Hepatocyte (in vitro differentiated cells): ENCODE measurements at regions not wholly inside any gene's neighbourhood (a gene's known extent, or its start where the extent isn't known, plus 50 kb on each side); places are given as distances from the start of the nearest gene placed in this dataset.

Experiments used
- DNase-seq: peaks from one replicate; pipeline ENCODE4 v3.0.0-alpha.2; 2016; ENCODE audit warnings: low spot score
- H2AFZ ChIP-seq: fragments of 200-600 bp; sonication (generic); 2 replicates; pipeline ENCODE4 v1.6.0; 2016; ENCODE audit warnings: antibody characterized with exemption, mild to moderate bottlenecking
- H3K27ac ChIP-seq: fragments of 200-600 bp; sonication (generic); 2 replicates; pipeline ENCODE4 v1.5.1; 2016; ENCODE audit warnings: mild to moderate bottlenecking
- H3K27me3 ChIP-seq: fragments of 200-600 bp; sonication (generic); 2 replicates; pipeline ENCODE4 v1.6.1; 2016
- H3K36me3 ChIP-seq: fragments of 200-600 bp; sonication (generic); replicated peaks from 2 replicates; pipeline ENCODE4 v1.5.1; 2016; ENCODE audit warnings: low read depth; ENCODE audit not compliant: insufficient read depth
- H3K4me1 ChIP-seq: fragments of 200-600 bp; sonication (generic); 2 replicates; pipeline ENCODE4 v1.5.1; 2016; ENCODE audit warnings: mild to moderate bottlenecking, moderate library complexity; ENCODE audit not compliant: insufficient read depth
- H3K4me2 ChIP-seq: fragments of 200-600 bp; sonication (generic); 2 replicates; pipeline ENCODE4 v1.6.0; 2016
- H3K4me3 ChIP-seq: fragments of 200-600 bp; sonication (generic); 2 replicates; pipeline ENCODE4 v1.5.1; 2016; ENCODE audit warnings: mild to moderate bottlenecking
- H3K79me2 ChIP-seq: fragments of 200-600 bp; sonication (generic); 2 replicates; pipeline ENCODE4 v1.6.0; 2017; ENCODE audit warnings: mild to moderate bottlenecking
- H3K9me2 ChIP-seq: fragments of 200-600 bp; sonication (generic); replicated peaks from 2 replicates; pipeline ENCODE4 v1.6.0; 2017; ENCODE audit warnings: mild to moderate bottlenecking; ENCODE audit not compliant: insufficient read depth
- H3K9me3 ChIP-seq: fragments of 200-600 bp; sonication (generic); 2 replicates; pipeline ENCODE4 v1.5.1; 2016; ENCODE audit warnings: low read depth, mild to moderate bottlenecking
- H4K20me1 ChIP-seq: fragments of 200-600 bp; sonication (generic); 2 replicates; pipeline ENCODE4 v1.6.0; 2016; ENCODE audit warnings: mild to moderate bottlenecking; ENCODE audit not compliant: insufficient read depth, poor library complexity, severe bottlenecking
- EZH2 ChIP-seq: fragments of 200-600 bp; sonication (generic); IDR thresholded peaks from 2 replicates; pipeline ENCODE4 v1.6.1; 2016; ENCODE audit warnings: antibody characterized with exemption, mild to moderate bottlenecking, borderline replicate concordance
- EZH2phosphoT487 ChIP-seq: fragments of 200-600 bp; sonication (generic); IDR thresholded peaks from one replicate; pipeline ENCODE4 v1.6.1; 2018; ENCODE audit warnings: antibody characterized with exemption, mild to moderate bottlenecking, low read depth, moderate library complexity; ENCODE audit not compliant: unreplicated experiment, severe bottlenecking
- WGBS: methylation state at CpG from one replicate; pipeline ENCODE4 v1.1.6; 2016; ENCODE audit warnings: low lambda C conversion rate; ENCODE audit errors: missing lambda C conversion rate; 5-methylcytosine and 5-hydroxymethylcytosine counted together
- TF ChIP-seq, protein P1 (sequence below): fragments of 200-600 bp; sonication (generic); IDR thresholded peaks from 2 replicates; pipeline ENCODE4 v1.5.1; 2016; ENCODE audit warnings: antibody characterized with exemption, mild to moderate bottlenecking; ENCODE audit not compliant: poor library complexity

- no peak for TF ChIP-seq EZH2phosphoT487
- TF ChIP-seq, protein P1, sequence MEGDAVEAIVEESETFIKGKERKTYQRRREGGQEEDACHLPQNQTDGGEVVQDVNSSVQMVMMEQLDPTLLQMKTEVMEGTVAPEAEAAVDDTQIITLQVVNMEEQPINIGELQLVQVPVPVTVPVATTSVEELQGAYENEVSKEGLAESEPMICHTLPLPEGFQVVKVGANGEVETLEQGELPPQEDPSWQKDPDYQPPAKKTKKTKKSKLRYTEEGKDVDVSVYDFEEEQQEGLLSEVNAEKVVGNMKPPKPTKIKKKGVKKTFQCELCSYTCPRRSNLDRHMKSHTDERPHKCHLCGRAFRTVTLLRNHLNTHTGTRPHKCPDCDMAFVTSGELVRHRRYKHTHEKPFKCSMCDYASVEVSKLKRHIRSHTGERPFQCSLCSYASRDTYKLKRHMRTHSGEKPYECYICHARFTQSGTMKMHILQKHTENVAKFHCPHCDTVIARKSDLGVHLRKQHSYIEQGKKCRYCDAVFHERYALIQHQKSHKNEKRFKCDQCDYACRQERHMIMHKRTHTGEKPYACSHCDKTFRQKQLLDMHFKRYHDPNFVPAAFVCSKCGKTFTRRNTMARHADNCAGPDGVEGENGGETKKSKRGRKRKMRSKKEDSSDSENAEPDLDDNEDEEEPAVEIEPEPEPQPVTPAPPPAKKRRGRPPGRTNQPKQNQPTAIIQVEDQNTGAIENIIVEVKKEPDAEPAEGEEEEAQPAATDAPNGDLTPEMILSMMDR: no peak
- TF ChIP-seq EZH2: no peak
- no peak for DNase-seq
- H3K9me3 ChIP-seq: no peaks in the 10 kb centered on the region
- no peaks in the 10 kb centered on the region for H4K20me1 ChIP-seq
- no peak overlapping the region for H2AFZ ChIP-seq
- no peak overlapping the region for H3K4me3 ChIP-seq
- H3K79me2 ChIP-seq: no peaks in the 10 kb centered on the region
- no peak overlapping the region for H3K4me2 ChIP-seq
- H3K9me2 ChIP-seq: no peaks in the 10 kb centered on the region
- 92% methylated on average over 3 of the region's 3 CpGs for WGBS
- H3K27me3 ChIP-seq: no peaks in the 10 kb centered on the region
- no peaks in the 10 kb centered on the region for H3K36me3 ChIP-seq
- H3K4me1 ChIP-seq: no peaks in the 10 kb centered on the region
- no peak overlapping the region for H3K27ac ChIP-seq
Measured at GRCh38 chr5:116905885-116906284, 331.3 kb upstream of the SEMA6A start.

DNA sequence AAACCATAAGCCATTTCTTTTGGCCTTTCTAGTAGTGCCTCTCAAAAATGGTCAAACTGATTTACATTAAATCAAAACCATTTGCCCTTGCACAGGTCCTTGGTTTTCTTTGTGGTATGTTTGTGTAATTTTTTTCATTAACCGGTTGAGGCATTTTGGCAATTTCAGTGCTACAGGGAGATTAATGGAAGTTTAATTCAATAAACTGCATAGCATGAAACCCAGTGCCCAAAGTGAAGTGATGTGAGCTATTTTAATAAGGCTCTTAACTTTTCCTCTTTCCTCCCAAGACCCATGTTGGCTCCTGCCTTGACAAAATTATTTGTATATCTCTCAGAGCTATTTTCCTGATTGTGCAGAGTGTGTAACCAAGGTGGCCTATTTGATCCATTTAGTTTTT is 326.2 kb upstream of the SEMA6A start:
- TF ChIP-seq EZH2 (no peak), EZH2phosphoT487 (no peak)
- TF ChIP-seq, protein P1: no peak
- H3K27me3 ChIP-seq: no peaks in the 10 kb centered on the region
- no peak for DNase-seq
- H3K9me2 ChIP-seq: no peaks in the 10 kb centered on the region
- no peaks in the 10 kb centered on the region for H4K20me1 ChIP-seq
- WGBS: 100% methylated on average over 1 of the region's 1 CpG
- H3K4me1 ChIP-seq: no peaks in the 10 kb centered on the region
- no peak overlapping the region for H2AFZ ChIP-seq
- no peak overlapping the region for H3K4me2 ChIP-seq
- no peak overlapping the region for H3K4me3 ChIP-seq
- H3K27ac ChIP-seq: no peak overlapping the region
- no peaks in the 10 kb centered on the region for H3K9me3 ChIP-seq
- no peaks in the 10 kb centered on the region for H3K79me2 ChIP-seq
- H3K36me3 ChIP-seq: no peaks in the 10 kb centered on the region

- no peak for TF ChIP-seq EZH2
- TF ChIP-seq, protein P1: no peak
- TF ChIP-seq EZH2phosphoT487: no peak
- Histone ChIP-seq H3K4me2 (no peak overlapping the region), H3K9me3 (no peaks in the 10 kb centered on the region), H2AFZ (no peak overlapping the region), H4K20me1 (no peaks in the 10 kb centered on the region), H3K27me3 (no peaks in the 10 kb centered on the region), H3K9me2 (no peaks in the 10 kb centered on the region), H3K36me3 (no peaks in the 10 kb centered on the region), H3K4me1 (no peaks in the 10 kb centered on the region), H3K79me2 (no peaks in the 10 kb centered on the region), H3K27ac (no peak overlapping the region), H3K4me3 (no peak overlapping the region)
- no peak for DNase-seq
- WGBS: 71% methylated on average over 2 of the region's 2 CpGs
Measured at GRCh38 chr5:116898917-116899316, 324.3 kb upstream of the SEMA6A start.

- WGBS: 82% methylated on average over 3 of the region's 3 CpGs
- Histone ChIP-seq H3K9me3 (no peaks in the 10 kb centered on the region), H3K27ac (no peak overlapping the region), H3K36me3 (no peaks in the 10 kb centered on the region), H3K27me3 (no peaks in the 10 kb centered on the region), H3K4me2 (no peak overlapping the region), H3K79me2 (no peaks in the 10 kb centered on the region), H3K9me2 (no peaks in the 10 kb centered on the region), H3K4me1 (no peaks in the 10 kb centered on the region), H4K20me1 (no peaks in the 10 kb centered on the region), H3K4me3 (no peak overlapping the region), H2AFZ (no peak overlapping the region)
- TF ChIP-seq EZH2 (no peak), EZH2phosphoT487 (no peak)
- TF ChIP-seq, protein P1: no peak
- no peak for DNase-seq
Measured at GRCh38 chr5:116897291-116897690, 322.7 kb upstream of the SEMA6A start.
